SK-N-SH treated with all-trans-retinoic acid at 6 μM for 48 hours (cell line): ENCODE measurements at regions not wholly inside any gene's neighbourhood (a gene's known extent, or its start where the extent isn't known, plus 50 kb on each side); places are given as distances from the start of the nearest gene placed in this dataset.

Experiments
- ATAC-seq: fragments of 200-7000 bp; cut with Tn5 transposase; 3 replicates; pipeline ENCODE4 v1.9.1; 2020; ENCODE audit warnings: mild to moderate bottlenecking, moderate library complexity
- ARNTL ChIP-seq: fragments of 450-650 bp; formaldehyde crosslinking; IDR thresholded peaks from 2 replicates; pipeline ENCODE4 v1.5.0; 2020; ENCODE audit warnings: low read depth, mild to moderate bottlenecking, moderate library complexity, borderline replicate concordance
- BACH2 ChIP-seq: fragments of 250-450 bp; sonication (Bioruptor Pico); IDR thresholded peaks from 2 replicates; pipeline ENCODE4 v1.9.0; 2021; ENCODE audit warnings: mild to moderate bottlenecking, borderline replicate concordance
- CSDC2 ChIP-seq: fragments of 250-450 bp; sonication (Bioruptor Pico); IDR thresholded peaks from 2 replicates; pipeline ENCODE4 v1.5.0; 2020; ENCODE audit warnings: mild to moderate bottlenecking, moderate library complexity
- GLIS3 ChIP-seq: fragments of 250-450 bp; sonication (Bioruptor Pico); IDR thresholded peaks from 2 replicates; pipeline ENCODE4 v1.5.0; 2020; ENCODE audit warnings: mild to moderate bottlenecking, moderate library complexity
- ISL1 ChIP-seq: fragments of 250-450 bp; sonication (Bioruptor Pico); IDR thresholded peaks from 2 replicates; pipeline ENCODE4 v2.1.2; 2022; ENCODE audit warnings: mild to moderate bottlenecking, moderate library complexity
- OSR1 ChIP-seq: fragments of 250-450 bp; sonication (Bioruptor Pico); IDR thresholded peaks from 2 replicates; pipeline ENCODE4 v1.8.0; 2022; ENCODE audit warnings: moderate library complexity, mild to moderate bottlenecking, inconsistent platforms
- PATZ1 ChIP-seq: fragments of 250-450 bp; sonication (Bioruptor Pico); IDR thresholded peaks from 2 replicates; pipeline ENCODE4 v1.8.0; 2020; ENCODE audit warnings: mild to moderate bottlenecking, moderate library complexity, borderline replicate concordance
- POU6F1 ChIP-seq: fragments of 250-450 bp; sonication (Bioruptor Pico); IDR thresholded peaks from 2 replicates; pipeline ENCODE4 v1.8.0; 2021; ENCODE audit warnings: low read depth, mild to moderate bottlenecking, moderate library complexity, borderline replicate concordance
- RARB ChIP-seq: fragments of 250-450 bp; sonication (Bioruptor Pico); IDR thresholded peaks from 2 replicates; pipeline ENCODE4 v1.8.0; 2021; ENCODE audit warnings: mild to moderate bottlenecking, moderate library complexity
- SNAI2 ChIP-seq: fragments of 250-450 bp; sonication (Bioruptor Pico); IDR thresholded peaks from 2 replicates; pipeline ENCODE4 v1.5.0; 2020; ENCODE audit warnings: mild to moderate bottlenecking, moderate library complexity
- TCF4 ChIP-seq: fragments of 250-450 bp; sonication (Bioruptor Pico); IDR thresholded peaks from 2 replicates; pipeline ENCODE4 v1.8.0; 2021; ENCODE audit warnings: mild to moderate bottlenecking, moderate library complexity, borderline replicate concordance
- TOX ChIP-seq: fragments of 250-450 bp; sonication (Bioruptor Pico); IDR thresholded peaks from 2 replicates; pipeline ENCODE4 v1.8.0; 2021; ENCODE audit warnings: mild to moderate bottlenecking, moderate library complexity, borderline replicate concordance
- ZC3H10 ChIP-seq: fragments of 250-450 bp; sonication (Bioruptor Pico); IDR thresholded peaks from 2 replicates; pipeline ENCODE4 v1.5.1; 2021; ENCODE audit warnings: mild to moderate bottlenecking, moderate library complexity
- ZFP3 ChIP-seq: fragments of 250-450 bp; sonication (Bioruptor Pico); IDR thresholded peaks from 2 replicates; pipeline ENCODE4 v1.5.0; 2020; ENCODE audit warnings: mild to moderate bottlenecking, moderate library complexity
- ZNF565 ChIP-seq: fragments of 450-650 bp; formaldehyde crosslinking; conservative IDR thresholded peaks from 2 replicates; pipeline ENCODE4 v1.5.0; 2020; ENCODE audit warnings: low read depth, mild to moderate bottlenecking, moderate library complexity
- ZNF70 ChIP-seq: fragments of 450-650 bp; formaldehyde crosslinking; IDR thresholded peaks from 2 replicates; pipeline ENCODE4 v1.5.0; 2020; ENCODE audit warnings: mild to moderate bottlenecking, moderate library complexity
- ZNF8 ChIP-seq: fragments of 450-650 bp; formaldehyde crosslinking; IDR thresholded peaks from 2 replicates; pipeline ENCODE4 v1.5.0; 2020; ENCODE audit warnings: mild to moderate bottlenecking, moderate library complexity
- TF ChIP-seq, protein P1 (sequence below): fragments of 250-450 bp; sonication (Bioruptor Pico); IDR thresholded peaks from 2 replicates; pipeline ENCODE4 v1.5.0; 2020; ENCODE audit warnings: mild to moderate bottlenecking, moderate library complexity
- TF ChIP-seq, protein P2 (sequence below): fragments of 250-450 bp; sonication (Bioruptor Pico); IDR thresholded peaks from 2 replicates; pipeline ENCODE4 v1.5.1; 2021; ENCODE audit warnings: mild to moderate bottlenecking, moderate library complexity

- TF ChIP-seq ARNTL (CRISPR knock-in tag) (no peak), SNAI2 (CRISPR knock-in tag) (no peak), TOX (CRISPR knock-in tag) (no peak), BACH2 (no peak), ISL1 (CRISPR knock-in tag) (no peak), PATZ1 (CRISPR knock-in tag) (no peak), ZFP3 (no peak), ZNF70 (no peak), RARB (CRISPR knock-in tag) (no peak), OSR1 (CRISPR knock-in tag) (no peak), ZC3H10 (CRISPR knock-in tag) (no peak), ZNF565 (no peak)
- TF ChIP-seq, protein P1, sequence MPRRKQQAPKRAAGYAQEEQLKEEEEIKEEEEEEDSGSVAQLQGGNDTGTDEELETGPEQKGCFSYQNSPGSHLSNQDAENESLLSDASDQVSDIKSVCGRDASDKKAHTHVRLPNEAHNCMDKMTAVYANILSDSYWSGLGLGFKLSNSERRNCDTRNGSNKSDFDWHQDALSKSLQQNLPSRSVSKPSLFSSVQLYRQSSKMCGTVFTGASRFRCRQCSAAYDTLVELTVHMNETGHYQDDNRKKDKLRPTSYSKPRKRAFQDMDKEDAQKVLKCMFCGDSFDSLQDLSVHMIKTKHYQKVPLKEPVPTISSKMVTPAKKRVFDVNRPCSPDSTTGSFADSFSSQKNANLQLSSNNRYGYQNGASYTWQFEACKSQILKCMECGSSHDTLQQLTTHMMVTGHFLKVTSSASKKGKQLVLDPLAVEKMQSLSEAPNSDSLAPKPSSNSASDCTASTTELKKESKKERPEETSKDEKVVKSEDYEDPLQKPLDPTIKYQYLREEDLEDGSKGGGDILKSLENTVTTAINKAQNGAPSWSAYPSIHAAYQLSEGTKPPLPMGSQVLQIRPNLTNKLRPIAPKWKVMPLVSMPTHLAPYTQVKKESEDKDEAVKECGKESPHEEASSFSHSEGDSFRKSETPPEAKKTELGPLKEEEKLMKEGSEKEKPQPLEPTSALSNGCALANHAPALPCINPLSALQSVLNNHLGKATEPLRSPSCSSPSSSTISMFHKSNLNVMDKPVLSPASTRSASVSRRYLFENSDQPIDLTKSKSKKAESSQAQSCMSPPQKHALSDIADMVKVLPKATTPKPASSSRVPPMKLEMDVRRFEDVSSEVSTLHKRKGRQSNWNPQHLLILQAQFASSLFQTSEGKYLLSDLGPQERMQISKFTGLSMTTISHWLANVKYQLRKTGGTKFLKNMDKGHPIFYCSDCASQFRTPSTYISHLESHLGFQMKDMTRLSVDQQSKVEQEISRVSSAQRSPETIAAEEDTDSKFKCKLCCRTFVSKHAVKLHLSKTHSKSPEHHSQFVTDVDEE (CRISPR knock-in tag) = no peak
- TF ChIP-seq, protein P2, sequence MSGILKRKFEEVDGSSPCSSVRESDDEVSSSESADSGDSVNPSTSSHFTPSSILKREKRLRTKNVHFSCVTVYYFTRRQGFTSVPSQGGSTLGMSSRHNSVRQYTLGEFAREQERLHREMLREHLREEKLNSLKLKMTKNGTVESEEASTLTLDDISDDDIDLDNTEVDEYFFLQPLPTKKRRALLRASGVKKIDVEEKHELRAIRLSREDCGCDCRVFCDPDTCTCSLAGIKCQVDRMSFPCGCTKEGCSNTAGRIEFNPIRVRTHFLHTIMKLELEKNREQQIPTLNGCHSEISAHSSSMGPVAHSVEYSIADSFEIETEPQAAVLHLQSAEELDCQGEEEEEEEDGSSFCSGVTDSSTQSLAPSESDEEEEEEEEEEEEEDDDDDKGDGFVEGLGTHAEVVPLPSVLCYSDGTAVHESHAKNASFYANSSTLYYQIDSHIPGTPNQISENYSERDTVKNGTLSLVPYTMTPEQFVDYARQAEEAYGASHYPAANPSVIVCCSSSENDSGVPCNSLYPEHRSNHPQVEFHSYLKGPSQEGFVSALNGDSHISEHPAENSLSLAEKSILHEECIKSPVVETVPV (CRISPR knock-in tag) = no peak
- no peak for ATAC-seq
Observed at GRCh38 chr15:69692342-69692741, 239.7 kb downstream of the RPLP1 start.

- TF ChIP-seq TCF4 (CRISPR knock-in tag) = no peak
- no peak for TF ChIP-seq PATZ1 (CRISPR knock-in tag)
- TF ChIP-seq, protein P1 (CRISPR knock-in tag) = no peak
- TF ChIP-seq ZFP3 = no peak
- no peak for TF ChIP-seq ZNF70
- TF ChIP-seq ZNF8 (CRISPR knock-in tag) = no peak
- TF ChIP-seq ZC3H10 (CRISPR knock-in tag) = no peak
- TF ChIP-seq CSDC2 (CRISPR knock-in tag) = no peak
- TF ChIP-seq ARNTL (CRISPR knock-in tag) = no peak
- no peak for TF ChIP-seq RARB (CRISPR knock-in tag)
- no peak for TF ChIP-seq ISL1 (CRISPR knock-in tag)
- no peak for TF ChIP-seq GLIS3 (CRISPR knock-in tag)
- TF ChIP-seq BACH2 = no peak
- ATAC-seq = no peak
Observed at GRCh38 chr15:69693059-69693458, 240.4 kb downstream of the RPLP1 start.

GRCh38 chr15:69696946-69697345, 244.3 kb downstream of the RPLP1 start:
- TF ChIP-seq, protein P1 (CRISPR knock-in tag) = no peak
- TF ChIP-seq ISL1 (CRISPR knock-in tag) = no peak
- no peak for TF ChIP-seq POU6F1 (CRISPR knock-in tag)
- TF ChIP-seq ZNF565 = no peak
- TF ChIP-seq GLIS3 (CRISPR knock-in tag) = no peak
- TF ChIP-seq CSDC2 (CRISPR knock-in tag) = no peak
- TF ChIP-seq, protein P2 (CRISPR knock-in tag) = no peak

More at GRCh38 chr15:69696946-69697345, 244.3 kb downstream of the RPLP1 start:
- ATAC-seq = no peak
